H9 (cell line): ENCODE measurements at regions not wholly inside any gene's neighbourhood (a gene's known extent, or its start where the extent isn't known, plus 50 kb on each side); places are given as distances from the start of the nearest gene placed in this dataset.

Experiments
- DNase-seq: peaks from one replicate; pipeline ENCODE4 v3.0.0-alpha.2; 2017
- H2AFZ ChIP-seq: one replicate; pipeline ENCODE4 v1.6.1; 2013; ENCODE audit warnings: mild to moderate bottlenecking, low read length, control low read depth, moderate library complexity
- H2AK5ac ChIP-seq: 2 replicates; pipeline ENCODE4 v1.6.1; 2013; ENCODE audit warnings: low read length, control low read depth, mixed read lengths; ENCODE audit not compliant: insufficient read length
- H2BK120ac ChIP-seq: one replicate; pipeline ENCODE4 v1.6.1; 2013; ENCODE audit warnings: low read depth, mild to moderate bottlenecking, low read length, control low read depth, inconsistent platforms; ENCODE audit not compliant: poor library complexity, severe bottlenecking
- H2BK12ac ChIP-seq: 2 replicates; pipeline ENCODE4 v1.6.1; 2013; ENCODE audit warnings: low read length, control low read depth, mixed read lengths, low read depth; ENCODE audit not compliant: insufficient read length
- H2BK15ac ChIP-seq: 2 replicates; pipeline ENCODE4 v1.6.1; 2013; ENCODE audit warnings: low read depth, low read length, control low read depth
- H2BK20ac ChIP-seq: one replicate; pipeline ENCODE4 v1.6.1; 2013; ENCODE audit warnings: low read depth, mild to moderate bottlenecking, low read length, control low read depth, inconsistent platforms; ENCODE audit not compliant: poor library complexity, severe bottlenecking
- H2BK5ac ChIP-seq: 2 replicates; pipeline ENCODE4 v1.6.1; 2013; ENCODE audit warnings: low read length, control low read depth, mixed read lengths; ENCODE audit not compliant: insufficient read length
- H3K14ac ChIP-seq: 2 replicates; pipeline ENCODE4 v1.6.1; 2013; ENCODE audit warnings: low read length, control low read depth; ENCODE audit not compliant: insufficient read depth
- H3K18ac ChIP-seq: 2 replicates; pipeline ENCODE4 v1.6.1; 2013; ENCODE audit warnings: low read depth, mild to moderate bottlenecking, mixed read lengths, low read length, control low read depth; ENCODE audit not compliant: insufficient read length
- H3K23ac ChIP-seq: 2 replicates; pipeline ENCODE4 v1.6.1; 2013; ENCODE audit warnings: low read length, control low read depth, mixed read lengths, low read depth; ENCODE audit not compliant: insufficient read length
- H3K23me2 ChIP-seq: 2 replicates; pipeline ENCODE4 v1.6.1; 2013; ENCODE audit warnings: low read depth, mild to moderate bottlenecking, mixed read lengths, low read length, control low read depth; ENCODE audit not compliant: insufficient read length, poor library complexity, severe bottlenecking
- H3K27ac ChIP-seq: 2 replicates; pipeline ENCODE4 v1.5.1; 2013; ENCODE audit warnings: low read length, control low read depth, mixed read lengths, low read depth; ENCODE audit not compliant: insufficient read length
- H3K27me3 ChIP-seq: 2 replicates; pipeline ENCODE4 v1.6.1; 2013; ENCODE audit warnings: low read length, control low read depth, inconsistent platforms; ENCODE audit not compliant: insufficient read depth
- H3K4ac ChIP-seq: 2 replicates; pipeline ENCODE4 v1.6.1; 2013; ENCODE audit warnings: low read depth, mild to moderate bottlenecking, control low read depth, inconsistent platforms, low read length, moderate library complexity
- H3K4me1 ChIP-seq: 2 replicates; pipeline ENCODE4 v1.6.1; 2013; ENCODE audit warnings: low read length, control low read depth, inconsistent platforms; ENCODE audit not compliant: insufficient read depth
- H3K4me2 ChIP-seq: 2 replicates; pipeline ENCODE4 v1.6.1; 2013; ENCODE audit warnings: low read length, control low read depth, mixed read lengths; ENCODE audit not compliant: insufficient read length, insufficient read depth
- H3K56ac ChIP-seq: 2 replicates; pipeline ENCODE4 v1.6.1; 2013; ENCODE audit warnings: low read depth, mild to moderate bottlenecking, mixed read lengths, low read length, control low read depth; ENCODE audit not compliant: insufficient read length
- H3K79me1 ChIP-seq: 2 replicates; pipeline ENCODE4 v1.6.1; 2013; ENCODE audit warnings: low read depth, mild to moderate bottlenecking, moderate library complexity, low read length, control low read depth, inconsistent platforms; ENCODE audit not compliant: insufficient read depth, poor library complexity, severe bottlenecking
- H3K79me2 ChIP-seq: 2 replicates; pipeline ENCODE4 v1.6.1; 2013; ENCODE audit warnings: low read length, control low read depth, inconsistent platforms; ENCODE audit not compliant: insufficient read depth
- H3K9ac ChIP-seq: 2 replicates; pipeline ENCODE4 v1.6.1; 2013; ENCODE audit warnings: low read length, control low read depth, mixed read lengths; ENCODE audit not compliant: insufficient read length; ENCODE audit errors: extremely low read depth
- H3K9me3 ChIP-seq: one replicate; pipeline ENCODE4 v1.6.1; 2013; ENCODE audit warnings: low read depth, low read length, inconsistent platforms; ENCODE audit not compliant: control insufficient read depth
- H3T11ph ChIP-seq: one replicate; pipeline ENCODE4 v1.6.1; 2013; ENCODE audit warnings: mild to moderate bottlenecking, low read length, control low read depth, inconsistent platforms
- H4K20me1 ChIP-seq: one replicate; pipeline ENCODE4 v1.6.1; 2013; ENCODE audit not compliant: control insufficient read depth, insufficient read length, insufficient read depth
- H4K5ac ChIP-seq: 2 replicates; pipeline ENCODE4 v1.6.1; 2013; ENCODE audit warnings: low read depth, mild to moderate bottlenecking, mixed read lengths, low read length, control low read depth; ENCODE audit not compliant: insufficient read length
- H4K8ac ChIP-seq: replicated peaks from 2 replicates; pipeline ENCODE4 v1.6.1; 2013; ENCODE audit warnings: low read length, control low read depth, mixed read lengths, low read depth; ENCODE audit not compliant: insufficient read length
- H4K91ac ChIP-seq: 2 replicates; pipeline ENCODE4 v1.6.1; 2013; ENCODE audit warnings: low read depth, mild to moderate bottlenecking, moderate library complexity, mixed read lengths, low read length, control low read depth; ENCODE audit not compliant: insufficient read length
- H3K27ac Mint-ChIP-seq, 3 experiments: 2 replicates in 2 of 3; 3 replicates in 1 of 3; pipeline ENCODE4 v1.8.0; 2020 to 2021; ENCODE audit warnings: mixed read lengths in 3 of 3, mild to moderate bottlenecking in 1 of 3, moderate library complexity in 1 of 3
- H3K27me3 Mint-ChIP-seq: 2 replicates; pipeline ENCODE4 v1.8.0; 2021; ENCODE audit warnings: low read depth, mild to moderate bottlenecking, moderate library complexity, mixed read lengths
- H3K36me3 Mint-ChIP-seq, 3 experiments: 2 replicates in 2 of 3; 3 replicates in 1 of 3; pipeline ENCODE4 v1.8.0; 2020 to 2021; ENCODE audit warnings: low read depth in 3 of 3, mixed read lengths in 3 of 3; ENCODE audit not compliant: insufficient read depth in 1 of 3
- H3K4me1 Mint-ChIP-seq, 2 experiments: 2 replicates each; pipeline ENCODE4 v1.8.0; 2020; ENCODE audit warnings: mixed read lengths in 2 of 2
- H3K4me3 Mint-ChIP-seq, 2 experiments: 2 replicates in 1 of 2; 3 replicates in 1 of 2; pipeline ENCODE4 v1.8.0; 2020 to 2021; ENCODE audit warnings: mild to moderate bottlenecking in 2 of 2, mixed read lengths in 2 of 2, moderate library complexity in 1 of 2
- H3K9me3 Mint-ChIP-seq, 2 experiments: 2 replicates in 1 of 2; 3 replicates in 1 of 2; pipeline ENCODE4 v1.8.0; 2020; ENCODE audit warnings: mild to moderate bottlenecking in 2 of 2, mixed read lengths in 2 of 2, moderate library complexity in 1 of 2
- WGBS: extraction: QIAGEN DNeasy Blood & Tissue Kit; methylation state at CpG from one replicate; pipeline ENCODE4 v1.1.7; 2013; ENCODE audit warnings: missing lambda C conversion rate, low lambda C conversion rate, mixed read lengths; ENCODE audit not compliant: insufficient read length; ENCODE audit errors: extremely low coverage; 5-methylcytosine and 5-hydroxymethylcytosine counted together
- TF ChIP-seq, protein P1 (sequence below): fragments of 200-600 bp; sonication (generic); conservative IDR thresholded peaks from 3 replicates; pipeline ENCODE4 v1.8.0; 2021; ENCODE audit warnings: antibody characterized with exemption, mild to moderate bottlenecking

DNA sequence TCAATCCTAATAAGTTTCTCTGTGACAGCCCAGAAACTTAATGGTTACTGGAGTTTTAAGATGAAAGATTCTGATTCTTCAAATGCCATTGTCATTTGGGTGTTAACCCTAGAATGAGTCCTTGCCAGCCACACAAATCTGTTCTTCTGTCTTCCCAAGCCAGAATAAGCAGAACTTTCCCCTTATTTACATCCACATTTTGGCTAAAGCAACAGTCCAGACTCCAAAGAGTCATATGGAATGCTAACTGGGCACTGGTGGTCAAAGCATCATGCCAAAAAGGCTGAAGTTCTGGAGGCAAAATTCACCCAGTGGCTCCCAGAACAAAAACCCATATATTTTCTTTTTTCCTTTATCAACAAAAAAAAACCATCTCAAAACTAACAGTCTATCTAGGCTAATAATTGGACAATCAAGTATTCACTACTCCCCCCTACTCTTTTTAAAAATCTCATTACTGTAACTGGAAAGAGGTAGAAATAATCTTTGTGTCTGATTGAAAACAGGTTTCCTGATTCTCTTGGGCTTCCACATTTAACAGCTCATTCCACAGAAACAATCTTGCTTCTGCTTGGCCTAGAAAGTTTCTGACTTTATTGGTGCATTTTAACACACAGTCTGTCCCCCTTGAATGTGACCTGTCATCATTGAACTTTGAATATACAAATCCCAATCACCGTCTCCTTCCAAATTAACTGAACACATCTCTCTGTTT lies 89.6 kb upstream of the SETBP1 start:
- Histone ChIP-seq H3K9me3 (no peaks in the 10 kb centered on the region), H3K4me1 (no peaks in the 10 kb centered on the region), H3K14ac (no peak overlapping the region), H3T11ph (no peak overlapping the region), H3K27ac (no peak overlapping the region), H3K79me2 (no peaks in the 10 kb centered on the region), H4K8ac (no peak overlapping the region), H3K4ac (no peak overlapping the region), H3K23me2 (no peaks in the 10 kb centered on the region), H2BK20ac (no peak overlapping the region), H2BK12ac (no peak overlapping the region), H3K9ac (no peak overlapping the region), H3K79me1 (no peaks in the 10 kb centered on the region), H4K20me1 (no peaks in the 10 kb centered on the region), H2BK15ac (no peak overlapping the region), H2AK5ac (no peak overlapping the region), H3K4me2 (no peak overlapping the region), H3K18ac (no peak overlapping the region), H4K5ac (no peak overlapping the region), H3K27me3 (no peaks in the 10 kb centered on the region), H4K91ac (no peak overlapping the region), H2BK120ac (no peak overlapping the region), H2AFZ (no peak overlapping the region), H3K56ac (no peak overlapping the region), H3K23ac (no peak overlapping the region), H2BK5ac (no peak overlapping the region)
- TF ChIP-seq, protein P1, sequence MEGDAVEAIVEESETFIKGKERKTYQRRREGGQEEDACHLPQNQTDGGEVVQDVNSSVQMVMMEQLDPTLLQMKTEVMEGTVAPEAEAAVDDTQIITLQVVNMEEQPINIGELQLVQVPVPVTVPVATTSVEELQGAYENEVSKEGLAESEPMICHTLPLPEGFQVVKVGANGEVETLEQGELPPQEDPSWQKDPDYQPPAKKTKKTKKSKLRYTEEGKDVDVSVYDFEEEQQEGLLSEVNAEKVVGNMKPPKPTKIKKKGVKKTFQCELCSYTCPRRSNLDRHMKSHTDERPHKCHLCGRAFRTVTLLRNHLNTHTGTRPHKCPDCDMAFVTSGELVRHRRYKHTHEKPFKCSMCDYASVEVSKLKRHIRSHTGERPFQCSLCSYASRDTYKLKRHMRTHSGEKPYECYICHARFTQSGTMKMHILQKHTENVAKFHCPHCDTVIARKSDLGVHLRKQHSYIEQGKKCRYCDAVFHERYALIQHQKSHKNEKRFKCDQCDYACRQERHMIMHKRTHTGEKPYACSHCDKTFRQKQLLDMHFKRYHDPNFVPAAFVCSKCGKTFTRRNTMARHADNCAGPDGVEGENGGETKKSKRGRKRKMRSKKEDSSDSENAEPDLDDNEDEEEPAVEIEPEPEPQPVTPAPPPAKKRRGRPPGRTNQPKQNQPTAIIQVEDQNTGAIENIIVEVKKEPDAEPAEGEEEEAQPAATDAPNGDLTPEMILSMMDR: no peak
- H3K4me1 Mint-ChIP-seq: peaks cover 6% of the 10 kb centered on the region in 2 experiments
- no CpG with 5 or more reads among the region's 1 CpG for WGBS
- H3K27me3 Mint-ChIP-seq: no peaks in the 10 kb centered on the region
- H3K27ac Mint-ChIP-seq: no peak overlapping the region
- H3K4me3 Mint-ChIP-seq: no peak overlapping the region
- DNase-seq: no peak
- H3K9me3 Mint-ChIP-seq: no peaks in the 10 kb centered on the region
- H3K36me3 Mint-ChIP-seq: no peaks in the 10 kb centered on the region
